GM12878 (cell line): ENCODE measurements at regions not wholly inside any gene's neighbourhood (a gene's known extent, or its start where the extent isn't known, plus 50 kb on each side); places are given as distances from the start of the nearest gene placed in this dataset.

Experiments
- LARP7 ChIP-seq: fragments of 450-650 bp; IDR thresholded peaks from 2 replicates; pipeline ENCODE4 v1.6.1; 2017; ENCODE audit warnings: mild to moderate bottlenecking
- SREBF1 ChIP-seq: IDR thresholded peaks from 2 replicates; pipeline ENCODE4 v1.6.1; 2012; ENCODE audit warnings: mild to moderate bottlenecking, low read length
- TAF1 ChIP-seq: IDR thresholded peaks from 2 replicates; pipeline ENCODE4 v1.6.1; 2011; ENCODE audit warnings: mild to moderate bottlenecking, low read depth, low read length, borderline replicate concordance
- TCF3 ChIP-seq: IDR thresholded peaks from 2 replicates; pipeline ENCODE4 v1.6.1; 2012; ENCODE audit warnings: low read depth, mild to moderate bottlenecking, low read length, borderline replicate concordance; ENCODE audit not compliant: insufficient read depth
- ZBTB11 ChIP-seq: fragments of 450-650 bp; formaldehyde crosslinking; IDR thresholded peaks from 2 replicates; pipeline ENCODE4 v1.5.0; 2022; ENCODE audit warnings: mild to moderate bottlenecking, missing genetic modification characterization
- ZNF687 ChIP-seq: fragments of 450-650 bp; IDR thresholded peaks from 2 replicates; pipeline ENCODE4 v1.6.1; 2017; ENCODE audit warnings: mild to moderate bottlenecking, moderate library complexity

- no peak for TF ChIP-seq ZBTB11 (CRISPR knock-in tag)
- no peak for TF ChIP-seq SREBF1
- TF ChIP-seq TAF1: no peak
- no peak for TF ChIP-seq ZNF687
- TF ChIP-seq TCF3: no peak
- TF ChIP-seq LARP7: no peak
These were observed 101.6 kb downstream of the DLL1 start (continued) for GRCh38 chr6:170189236-170189635.
